Activated CD4-positive, alpha-beta T cell treated with anti-CD3 and anti-CD28 coated beads for 48 hours (primary cell): ENCODE measurements at regions not wholly inside any gene's neighbourhood (a gene's known extent, or its start where the extent isn't known, plus 50 kb on each side); places are given as distances from the start of the nearest gene placed in this dataset.
"Not testable (repeated sequence)": the region's sequence is repeated elsewhere in the genome, so short reads cannot be mapped to it uniquely, and the experiment has no call there.

Source experiments
- DNase-seq: peaks from one replicate; pipeline ENCODE4 v3.0.0-alpha.2; 2020

GRCh38 chr19:27887946-27888345, 1325.0 kb downstream of the UQCRFS1 start:
- no peak for DNase-seq

- DNase-seq, result no peak
Observed at GRCh38 chr19:27885359-27885758, 1327.6 kb downstream of the UQCRFS1 start.

GRCh38 chr19:27884376-27884775, 1328.6 kb downstream of the UQCRFS1 start:
- DNase-seq, result no peak

GRCh38 chr19:27881213-27881612, 1331.7 kb downstream of the UQCRFS1 start:
- DNase-seq, result no peak

- DNase-seq, result no peak
Observed at GRCh38 chr19:27876976-27877512, 1335.9 kb downstream of the UQCRFS1 start.

- DNase-seq, result no peak
Observed at GRCh38 chr19:27876489-27876888, 1336.5 kb downstream of the UQCRFS1 start.

- DNase-seq, result no peak
Observed at GRCh38 chr19:27872370-27872769, 1340.6 kb downstream of the UQCRFS1 start.

GRCh38 chr19:27870293-27870692, 1342.7 kb downstream of the UQCRFS1 start:
- DNase-seq, result no peak

- no peak for DNase-seq
Observed at GRCh38 chr19:27868007-27868406, 1344.9 kb downstream of the UQCRFS1 start.

GRCh38 chr19:27865927-27866777, 1346.8 kb downstream of the UQCRFS1 start:
- no peak for DNase-seq

GRCh38 chr19:27861411-27861975, 1351.5 kb downstream of the UQCRFS1 start:
- DNase-seq, result no peak

- DNase-seq, result no peak
Observed at GRCh38 chr19:27860309-27860934, 1352.5 kb downstream of the UQCRFS1 start.

- no peak for DNase-seq
Observed at GRCh38 chr19:27859689-27860088, 1353.3 kb downstream of the UQCRFS1 start.

GRCh38 chr19:27858981-27859581, 1353.9 kb downstream of the UQCRFS1 start:
- no peak for DNase-seq

- not testable (repeated sequence) for DNase-seq
Observed at GRCh38 chr19:27852931-27853330, 1360.0 kb downstream of the UQCRFS1 start.

GRCh38 chr19:27851543-27852060, 1361.3 kb downstream of the UQCRFS1 start:
- DNase-seq, result no peak

- DNase-seq, result no peak
Observed at GRCh38 chr19:27851002-27851481, 1361.9 kb downstream of the UQCRFS1 start.

- no peak for DNase-seq
Observed at GRCh38 chr19:27846944-27847343, 1366.0 kb downstream of the UQCRFS1 start.

- DNase-seq, result no peak
Observed at GRCh38 chr19:27844261-27844660, 1368.7 kb downstream of the UQCRFS1 start.

GRCh38 chr19:27843861-27844260, 1369.1 kb downstream of the UQCRFS1 start:
- no peak for DNase-seq

- DNase-seq, result no peak
Observed at GRCh38 chr19:27833031-27833430, 1379.9 kb downstream of the UQCRFS1 start.

- DNase-seq, result no peak
Observed at GRCh38 chr19:27828829-27829228, 1384.1 kb downstream of the UQCRFS1 start.

- DNase-seq, result no peak
Observed at GRCh38 chr19:27824108-27824507, 1388.8 kb downstream of the UQCRFS1 start.
